Upper lobe of left lung (tissue), 4 donors: ENCODE measurements at regions not wholly inside any gene's neighbourhood (a gene's known extent, or its start where the extent isn't known, plus 50 kb on each side); places are given as distances from the start of the nearest gene placed in this dataset.

Experiments
- EP300 ChIP-seq, 4 donors: sonication (generic); formaldehyde crosslinking; IDR thresholded peaks; one replicate each; pipeline ENCODE4 v1.5.1; 2017; ENCODE audit warnings: antibody characterized with exemption in 4 of 4, control low read depth in 2 of 4
- POLR2AphosphoS5 ChIP-seq, 2 donors: sonication (generic); formaldehyde crosslinking; IDR thresholded peaks; one replicate each; pipeline ENCODE4 v1.5.1; 2017; ENCODE audit warnings: antibody characterized with exemption in 2 of 2
- TF ChIP-seq, protein P1 (sequence below), 6 experiments: fragments of 450-650 bp in 4 of 6; fragments of 200-600 bp in 2 of 6; sonication (generic) in 2 of 6; IDR thresholded peaks; one replicate each; pipeline ENCODE4 v1.5.1; 2016 to 2019; ENCODE audit warnings: antibody characterized with exemption in 6 of 6

DNA sequence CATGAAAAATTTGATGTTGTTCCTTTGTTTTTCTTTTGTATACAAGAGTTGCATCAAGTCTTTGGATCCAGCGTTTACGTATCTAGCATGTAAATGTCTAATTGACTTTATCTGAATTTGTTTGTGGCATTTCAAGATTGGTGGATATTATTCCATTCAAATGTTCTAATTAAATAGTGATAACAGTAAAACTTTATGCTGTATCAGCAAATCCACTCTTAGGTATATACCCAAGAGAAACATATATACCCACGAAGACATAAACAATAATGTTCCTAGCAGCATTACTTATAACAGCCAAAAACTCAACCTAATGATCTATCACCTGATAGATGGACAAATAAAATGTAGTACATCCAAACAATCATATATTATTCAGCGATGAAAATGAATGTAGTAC, 579.4 kb upstream of the LRATD1 start:
- TF ChIP-seq, protein P1, sequence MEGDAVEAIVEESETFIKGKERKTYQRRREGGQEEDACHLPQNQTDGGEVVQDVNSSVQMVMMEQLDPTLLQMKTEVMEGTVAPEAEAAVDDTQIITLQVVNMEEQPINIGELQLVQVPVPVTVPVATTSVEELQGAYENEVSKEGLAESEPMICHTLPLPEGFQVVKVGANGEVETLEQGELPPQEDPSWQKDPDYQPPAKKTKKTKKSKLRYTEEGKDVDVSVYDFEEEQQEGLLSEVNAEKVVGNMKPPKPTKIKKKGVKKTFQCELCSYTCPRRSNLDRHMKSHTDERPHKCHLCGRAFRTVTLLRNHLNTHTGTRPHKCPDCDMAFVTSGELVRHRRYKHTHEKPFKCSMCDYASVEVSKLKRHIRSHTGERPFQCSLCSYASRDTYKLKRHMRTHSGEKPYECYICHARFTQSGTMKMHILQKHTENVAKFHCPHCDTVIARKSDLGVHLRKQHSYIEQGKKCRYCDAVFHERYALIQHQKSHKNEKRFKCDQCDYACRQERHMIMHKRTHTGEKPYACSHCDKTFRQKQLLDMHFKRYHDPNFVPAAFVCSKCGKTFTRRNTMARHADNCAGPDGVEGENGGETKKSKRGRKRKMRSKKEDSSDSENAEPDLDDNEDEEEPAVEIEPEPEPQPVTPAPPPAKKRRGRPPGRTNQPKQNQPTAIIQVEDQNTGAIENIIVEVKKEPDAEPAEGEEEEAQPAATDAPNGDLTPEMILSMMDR (IDR thresholded peaks at IDR 0.05) = no peak
- TF ChIP-seq EP300 (IDR thresholded peaks at IDR 0.05) (no peak), POLR2AphosphoS5 (IDR thresholded peaks at IDR 0.05) (no peak)
